ENCODE measurements at regions not wholly inside any gene's neighbourhood (a gene's known extent, or its start where the extent isn't known, plus 50 kb on each side); places are given as distances from the start of the nearest gene placed in this dataset.

DNA sequence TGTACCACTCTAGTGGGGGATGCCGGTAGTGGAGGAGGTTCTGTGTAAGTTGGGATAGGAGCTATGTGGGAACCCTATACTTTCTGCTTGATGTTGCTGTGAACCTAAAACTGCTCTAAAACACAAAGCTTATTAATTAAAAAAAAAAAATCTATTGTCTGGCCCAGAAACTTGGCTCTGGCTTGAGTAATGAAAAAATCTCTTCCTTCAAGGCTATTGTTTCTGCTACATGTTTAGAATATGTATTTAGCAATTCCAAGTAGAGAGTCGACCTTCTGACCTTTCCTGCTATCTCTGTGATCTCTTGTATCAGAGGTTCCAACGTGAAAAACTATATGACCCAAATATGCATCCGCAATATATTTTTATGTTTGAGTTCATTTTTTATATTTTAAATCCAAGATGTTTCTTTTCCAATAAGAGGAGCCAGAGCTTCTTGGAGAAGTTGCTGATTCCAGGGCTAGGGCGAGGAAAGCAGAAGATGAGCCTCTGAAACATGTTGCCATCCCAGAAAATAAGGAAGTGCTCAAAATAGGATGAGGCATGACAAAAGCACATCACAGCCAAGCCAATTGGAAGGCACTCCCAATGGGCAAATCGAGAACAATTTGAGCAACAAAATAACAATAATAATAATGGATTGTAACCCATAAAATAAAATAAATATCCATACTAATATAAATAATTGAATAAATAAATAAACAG, 184.6 kb upstream of the TMEM260 start:
- TF ChIP-seq, protein P1, sequence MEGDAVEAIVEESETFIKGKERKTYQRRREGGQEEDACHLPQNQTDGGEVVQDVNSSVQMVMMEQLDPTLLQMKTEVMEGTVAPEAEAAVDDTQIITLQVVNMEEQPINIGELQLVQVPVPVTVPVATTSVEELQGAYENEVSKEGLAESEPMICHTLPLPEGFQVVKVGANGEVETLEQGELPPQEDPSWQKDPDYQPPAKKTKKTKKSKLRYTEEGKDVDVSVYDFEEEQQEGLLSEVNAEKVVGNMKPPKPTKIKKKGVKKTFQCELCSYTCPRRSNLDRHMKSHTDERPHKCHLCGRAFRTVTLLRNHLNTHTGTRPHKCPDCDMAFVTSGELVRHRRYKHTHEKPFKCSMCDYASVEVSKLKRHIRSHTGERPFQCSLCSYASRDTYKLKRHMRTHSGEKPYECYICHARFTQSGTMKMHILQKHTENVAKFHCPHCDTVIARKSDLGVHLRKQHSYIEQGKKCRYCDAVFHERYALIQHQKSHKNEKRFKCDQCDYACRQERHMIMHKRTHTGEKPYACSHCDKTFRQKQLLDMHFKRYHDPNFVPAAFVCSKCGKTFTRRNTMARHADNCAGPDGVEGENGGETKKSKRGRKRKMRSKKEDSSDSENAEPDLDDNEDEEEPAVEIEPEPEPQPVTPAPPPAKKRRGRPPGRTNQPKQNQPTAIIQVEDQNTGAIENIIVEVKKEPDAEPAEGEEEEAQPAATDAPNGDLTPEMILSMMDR (IDR thresholded peaks at IDR 0.05): no peak
- TF ChIP-seq ZFX (IDR thresholded peaks at IDR 0.05; ENCODE audit: borderline replicate concordance): no peak
